Endothelial cell of umbilical vein (primary cell): ENCODE measurements at regions not wholly inside any gene's neighbourhood (a gene's known extent, or its start where the extent isn't known, plus 50 kb on each side); places are given as distances from the start of the nearest gene placed in this dataset.

Experiments used
- BruUV-seq: library from RNA; stranded (reverse); fragments of 400-500 nt; replicated peaks from 2 replicates; lab custom pipeline; 2021; lab: Mats Ljungman, UMichigan
- CTCF ChIA-PET: fragments of 300-600, 350-600 bp; sonication (Branson Sonifier 250); formaldehyde crosslinking; loops from one replicate; lab custom pipeline; 2021; ENCODE audit warnings: antibody characterized with exemption, inconsistent platforms; lab: Charles Lee
- POLR2A ChIA-PET: fragments of 300-600, 350-600 bp; sonication (Branson Sonifier 250); formaldehyde crosslinking; loops from one replicate; lab custom pipeline; 2021; ENCODE audit warnings: antibody characterized with exemption, inconsistent platforms; lab: Charles Lee
- DNase-seq: peaks from one replicate; pipeline ENCODE4 v3.0.0-alpha.2; 2011; ENCODE audit warnings: low read depth, low spot score
- FAIRE-seq: peaks from 2 replicates; lab custom pipeline; 2011; peaks lifted over from hg19 to GRCh38; lab: Jason Lieb, UNC
- H2AFZ ChIP-seq: 2 replicates; pipeline ENCODE4 v1.6.0; 2012; ENCODE audit warnings: low read depth, low read length, control low read depth, inconsistent platforms
- H3K27ac ChIP-seq: 2 replicates; pipeline ENCODE4 v1.5.1; 2011; ENCODE audit warnings: low read depth, mild to moderate bottlenecking, control low read depth, low read length, moderate library complexity; ENCODE audit not compliant: insufficient read depth
- H3K27me3 ChIP-seq, 2 experiments: 2 replicates each; pipeline versions ENCODE4 v1.6.0 to v1.6.1; 2011; ENCODE audit warnings: low read length in 2 of 2, mixed read lengths in 1 of 2; ENCODE audit not compliant: control insufficient read depth in 2 of 2, insufficient read depth in 2 of 2
- H3K36me3 ChIP-seq, 2 experiments: 2 replicates in 1 of 2; 3 replicates in 1 of 2; pipeline ENCODE4 v1.5.1; 2011; ENCODE audit warnings: low read length in 2 of 2, mild to moderate bottlenecking in 1 of 2, moderate library complexity in 1 of 2; ENCODE audit not compliant: control insufficient read depth in 2 of 2, insufficient read depth in 2 of 2; ENCODE audit errors: extremely low read depth in 1 of 2
- H3K4me1 ChIP-seq: 3 replicates; pipeline ENCODE4 v1.5.1; 2011; ENCODE audit warnings: mild to moderate bottlenecking, low read length; ENCODE audit not compliant: control insufficient read depth, insufficient read depth; ENCODE audit errors: extremely low read depth
- H3K4me2 ChIP-seq: 2 replicates; pipeline ENCODE4 v1.6.1; 2011; ENCODE audit warnings: low read length, control low read depth, mixed read lengths; ENCODE audit not compliant: insufficient read depth
- H3K4me3 ChIP-seq, 3 experiments: fragments of 200-600 bp in 1 of 3; sonication (generic), shearing (Covaris generic) in 1 of 3; replicated peaks in 1 of 3; 2 replicates each; pipeline ENCODE4 v1.5.1; 2011 to 2016; ENCODE audit warnings: control low read depth in 3 of 3, low read length in 3 of 3, mild to moderate bottlenecking in 2 of 3, inconsistent platforms in 1 of 3, low read depth in 1 of 3, moderate library complexity in 1 of 3; ENCODE audit not compliant: insufficient read depth in 1 of 3
- H3K79me2 ChIP-seq: 2 replicates; pipeline ENCODE4 v1.6.0; 2012; ENCODE audit warnings: low read length, inconsistent platforms; ENCODE audit not compliant: control insufficient read depth, insufficient read depth
- H3K9ac ChIP-seq: replicated peaks from 2 replicates; pipeline ENCODE3; 2011; ENCODE audit warnings: low read length, control low read depth; ENCODE audit not compliant: insufficient read depth; ENCODE audit errors: extremely low read depth
- H3K9me1 ChIP-seq: replicated peaks from 3 replicates; pipeline ENCODE4 v1.6.0; 2011; ENCODE audit warnings: mild to moderate bottlenecking, low read length; ENCODE audit not compliant: control insufficient read depth, insufficient read depth; ENCODE audit errors: extremely low read depth
- H3K9me3 ChIP-seq: replicated peaks from 2 replicates; pipeline ENCODE4 v1.5.1; 2012; ENCODE audit warnings: low read length, inconsistent platforms; ENCODE audit not compliant: control insufficient read depth, insufficient read depth
- H4K20me1 ChIP-seq: replicated peaks from 2 replicates; pipeline ENCODE3; 2011; ENCODE audit warnings: mild to moderate bottlenecking, low read length; ENCODE audit not compliant: control insufficient read depth, insufficient read depth; ENCODE audit errors: extremely low read depth
- CTCF ChIP-seq, 2 donors: IDR thresholded peaks; 1 replicate in 1 of 2; 2 replicates in 1 of 2; pipeline ENCODE4 v1.5.1; 2011; ENCODE audit warnings: low read length in 2 of 2, mild to moderate bottlenecking in 2 of 2, moderate library complexity in 2 of 2, control low read depth in 1 of 2, inconsistent platforms in 1 of 2, low read depth in 1 of 2; ENCODE audit not compliant: insufficient read depth in 1 of 2; ENCODE audit errors: extremely low read depth in 1 of 2
- EZH2 ChIP-seq: IDR thresholded peaks from 2 replicates; pipeline ENCODE4 v1.6.1; 2012; ENCODE audit warnings: borderline replicate concordance, low read depth, mild to moderate bottlenecking, moderate library complexity, low read length, inconsistent platforms; ENCODE audit not compliant: severe bottlenecking
- FOS ChIP-seq: IDR thresholded peaks from 2 replicates; pipeline ENCODE4 v1.6.1; 2011; ENCODE audit warnings: mild to moderate bottlenecking, low read length, moderate library complexity, borderline replicate concordance; ENCODE audit not compliant: insufficient read depth
- GATA2 ChIP-seq: IDR thresholded peaks from 2 replicates; pipeline ENCODE4 v1.7.0; 2011; ENCODE audit warnings: low read depth, mild to moderate bottlenecking, moderate library complexity, mixed read lengths, low read length; ENCODE audit not compliant: insufficient read length, insufficient read depth
- JUN ChIP-seq: IDR thresholded peaks from 2 replicates; pipeline ENCODE4 v1.6.1; 2011; ENCODE audit warnings: borderline replicate concordance, low read depth; ENCODE audit not compliant: insufficient read length, insufficient read depth
- MAX ChIP-seq: IDR thresholded peaks from 2 replicates; pipeline ENCODE4 v1.6.1; 2011; ENCODE audit not compliant: insufficient read depth, insufficient read length
- MYC ChIP-seq: IDR thresholded peaks from one replicate; pipeline ENCODE4 v1.6.1; 2011; ENCODE audit warnings: mild to moderate bottlenecking, low read depth, low read length
- POLR2A ChIP-seq: IDR thresholded peaks from 2 replicates; pipeline ENCODE4 v1.6.1; 2012; ENCODE audit warnings: low read depth, mild to moderate bottlenecking, control low read depth, low read length
- POLR2AphosphoS5 ChIP-seq: IDR thresholded peaks from 2 replicates; pipeline ENCODE4 v1.6.1; 2012; ENCODE audit warnings: low read depth, mild to moderate bottlenecking, control low read depth, low read length, moderate library complexity; ENCODE audit not compliant: insufficient read depth
- dilution Hi-C: fragments of 300-500 bp; cut with MboI; formaldehyde crosslinking; loops from one replicate; pipeline ENCODE4 v1.15.0; 2019; ENCODE audit warnings: low sequenced_read_pairs; ENCODE audit not compliant: extremely low pct_ligation_motif_present
- intact Hi-C: fragments of 100-400 bp; cut with micrococcal nuclease; formaldehyde crosslinking; loops from one replicate; pipeline ENCODE4 v1.10.0; 2022

DNA sequence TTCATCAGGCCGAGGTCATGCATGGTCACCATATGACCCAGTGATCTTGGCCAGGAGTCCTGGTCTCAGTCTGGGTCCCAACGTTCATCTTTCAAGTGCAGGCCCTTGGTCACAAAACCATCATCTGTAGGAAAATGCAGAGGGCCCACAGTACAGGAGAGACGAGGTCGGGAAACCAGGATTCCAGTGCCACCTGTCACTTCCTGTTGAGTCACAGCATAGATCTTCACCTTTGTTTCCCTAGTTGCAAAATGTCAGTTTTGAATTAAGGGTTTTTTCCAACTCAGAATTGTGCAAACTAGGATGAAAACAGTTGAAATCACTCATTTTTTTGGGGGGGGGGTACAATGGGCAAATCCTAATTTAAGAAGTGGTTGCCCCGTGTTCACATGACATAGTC is 162.2 kb downstream of the INSIG2 start:
- H4K20me1 ChIP-seq: no peaks in the 10 kb centered on the region
- no peaks in the 10 kb centered on the region for H3K36me3 ChIP-seq
- ChIA-PET CTCF (interaction anchor here (1.1 kb wide), 1 partner anchor 8 kb away, joined by 3 read pairs; no protein-coding TSS in a partner anchor), POLR2A (no interaction called here)
- H2AFZ ChIP-seq: no peak overlapping the region
- no peaks in the 10 kb centered on the region for H3K27me3 ChIP-seq
- no peak overlapping the region for H3K27ac ChIP-seq
- no peaks in the 10 kb centered on the region for H3K9me3 ChIP-seq
- TF ChIP-seq GATA2 (no peak), MYC (no peak), JUN (no peak), FOS (no peak), POLR2A (no peak), POLR2AphosphoS5 (no peak), CTCF (IDR thresholded peaks at IDR 0.05; ENCODE audit: extremely low read depth in 1 of 2, insufficient read depth in 1 of 2, low read depth in 1 of 2, low read length in 2 of 2) (no peak), MAX (no peak), EZH2 (no peak)
- no TSS peak for BruUV-seq
- no peak for FAIRE-seq
- H3K4me3 ChIP-seq: no peak overlapping the region
- H3K4me1 ChIP-seq: no peaks in the 10 kb centered on the region
- H3K4me2 ChIP-seq: no peak overlapping the region
- H3K9ac ChIP-seq: no peak overlapping the region
- no peaks in the 10 kb centered on the region for H3K9me1 ChIP-seq
- no peaks in the 10 kb centered on the region for H3K79me2 ChIP-seq
- dilution Hi-C loops (no loop called here), intact Hi-C loops (no loop called here)
- no peak for DNase-seq
